Prostate gland (tissue), 2 donors: ENCODE measurements at regions not wholly inside any gene's neighbourhood (a gene's known extent, or its start where the extent isn't known, plus 50 kb on each side); places are given as distances from the start of the nearest gene placed in this dataset.

Source experiments
- DNase-seq: peaks from one replicate; pipeline ENCODE4 v3.0.0-alpha.2; 2019; ENCODE audit warnings: low spot score
- H3K27ac ChIP-seq, 2 donors: fragments of 200-600 bp; sonication (generic); 2 replicates each; pipeline ENCODE4 v1.5.1; 2017 to 2019
- H3K27me3 ChIP-seq: fragments of 200-600 bp; sonication (generic); replicated peaks from 2 replicates; pipeline ENCODE4 v1.5.1; 2019; ENCODE audit not compliant: insufficient read depth
- H3K36me3 ChIP-seq, 2 donors: fragments of 200-600 bp; sonication (generic); 1 replicate in 1 of 2; 2 replicates in 1 of 2; pipeline versions ENCODE4 v1.5.1 to v1.8.1; 2017 to 2019
- H3K4me1 ChIP-seq: fragments of 200-600 bp; sonication (generic); replicated peaks from 2 replicates; pipeline ENCODE4 v1.5.1; 2019
- H3K4me3 ChIP-seq, 2 donors: fragments of 200-600 bp; sonication (generic); 2 replicates each; pipeline ENCODE4 v1.5.1; 2017 to 2019
- H3K9me3 ChIP-seq: fragments of 200-600 bp; sonication (generic); 2 replicates; pipeline ENCODE4 v1.5.1; 2017
- CTCF ChIP-seq, 4 experiments: fragments of 200-600 bp in 2 of 4; fragments of 450-650 bp in 2 of 4; sonication (generic) in 2 of 4; IDR thresholded peaks; 1 replicate in 3 of 4; 2 replicates in 1 of 4; pipeline ENCODE4 v1.5.1; 2016 to 2019; ENCODE audit warnings: antibody characterized with exemption in 4 of 4, mild to moderate bottlenecking in 2 of 4, moderate library complexity in 2 of 4
- POLR2A ChIP-seq: fragments of 450-650 bp; IDR thresholded peaks from one replicate; pipeline ENCODE4 v1.6.1; 2016; ENCODE audit warnings: antibody characterized with exemption, mild to moderate bottlenecking
- POLR2AphosphoS5 ChIP-seq: sonication (generic); formaldehyde crosslinking; IDR thresholded peaks from one replicate; pipeline ENCODE4 v1.6.1; 2017; ENCODE audit warnings: antibody characterized with exemption
- WGBS: methylation state at CpG from one replicate; pipeline ENCODE4 v1.1.5; 2018; 5-methylcytosine and 5-hydroxymethylcytosine counted together
- intact Hi-C: fragments of 100-400 bp; cut with DNase I; formaldehyde crosslinking; loops from one replicate; pipeline ENCODE4 v1.14.2; 2022

GRCh38 chr11:81819462-81819861 lies 914.2 kb downstream of the FAM181B start:
- DNase-seq = no peak
- H3K4me1 ChIP-seq = no peaks in the 10 kb centered on the region
- 90% methylated on average over 2 of the region's 2 CpGs for WGBS
- no peak overlapping the region for H3K4me3 ChIP-seq
- TF ChIP-seq CTCF (IDR thresholded peaks at IDR 0.05) (no peak), POLR2A (no peak)
- no peaks in the 10 kb centered on the region for H3K36me3 ChIP-seq
- no peaks in the 10 kb centered on the region for H3K9me3 ChIP-seq
- intact Hi-C loops = no loop called here
- no peak overlapping the region for H3K27ac ChIP-seq
- no peaks in the 10 kb centered on the region for H3K27me3 ChIP-seq

DNA sequence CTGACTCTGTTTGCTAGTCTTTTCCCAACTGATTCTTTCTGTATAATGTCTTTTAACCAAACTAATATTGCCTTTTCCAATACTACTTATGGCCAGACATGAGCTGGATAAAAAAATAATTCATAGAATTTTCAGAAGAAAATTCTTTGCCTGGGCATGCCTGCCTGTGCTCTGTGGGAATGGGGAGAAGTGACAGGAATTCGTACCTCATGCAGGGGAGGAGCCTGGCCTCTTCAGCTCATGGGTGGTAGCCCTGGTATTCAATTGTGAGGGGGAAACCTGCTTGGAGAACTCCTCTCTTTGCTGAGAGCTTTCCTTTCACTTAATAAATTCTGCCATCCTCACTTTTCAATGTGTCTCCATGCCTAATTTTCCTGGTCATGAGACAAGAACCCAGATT lies 928.8 kb downstream of the FAM181B start:
- intact Hi-C loops = no loop called here
- Histone ChIP-seq H3K27me3 (no peaks in the 10 kb centered on the region), H3K9me3 (no peaks in the 10 kb centered on the region), H3K36me3 (no peaks in the 10 kb centered on the region), H3K4me3 (no peak overlapping the region), H3K27ac (no peak overlapping the region), H3K4me1 (no peaks in the 10 kb centered on the region)
- no peak for TF ChIP-seq POLR2AphosphoS5
- no peak for TF ChIP-seq CTCF (IDR thresholded peaks at IDR 0.05)
- no peak for TF ChIP-seq POLR2A
- DNase-seq = no peak
- 38% methylated on average over 1 of the region's 1 CpG for WGBS

- H3K27me3 ChIP-seq = no peaks in the 10 kb centered on the region
- no peaks in the 10 kb centered on the region for H3K9me3 ChIP-seq
- H3K4me1 ChIP-seq = no peaks in the 10 kb centered on the region
- DNase-seq = no peak
- TF ChIP-seq POLR2AphosphoS5 = no peak
- TF ChIP-seq CTCF (IDR thresholded peaks at IDR 0.05) = no peak
- no peak for TF ChIP-seq POLR2A
- H3K27ac ChIP-seq = no peak overlapping the region
- H3K36me3 ChIP-seq = no peaks in the 10 kb centered on the region
- no peak overlapping the region for H3K4me3 ChIP-seq
- intact Hi-C loops = no loop called here
- 78% methylated on average over 3 of the region's 3 CpGs for WGBS
Observed at GRCh38 chr11:81802591-81802990, 931.1 kb downstream of the FAM181B start.

GRCh38 chr11:81792416-81792815 lies 941.2 kb downstream of the FAM181B start:
- WGBS = 92% methylated on average over 4 of the region's 4 CpGs

More at GRCh38 chr11:81792416-81792815, 941.2 kb downstream of the FAM181B start:
- Histone ChIP-seq H3K9me3 (no peaks in the 10 kb centered on the region), H3K27me3 (no peaks in the 10 kb centered on the region), H3K27ac (no peak overlapping the region), H3K4me1 (no peaks in the 10 kb centered on the region), H3K36me3 (no peaks in the 10 kb centered on the region), H3K4me3 (no peak overlapping the region)
- TF ChIP-seq CTCF (IDR thresholded peaks at IDR 0.05) (no peak), POLR2A (no peak), POLR2AphosphoS5 (no peak)
- DNase-seq = no peak
- intact Hi-C loops = no loop called here
